ENCODE measurements at regions not wholly inside any gene's neighbourhood (a gene's known extent, or its start where the extent isn't known, plus 50 kb on each side); places are given as distances from the start of the nearest gene placed in this dataset.

DNA sequence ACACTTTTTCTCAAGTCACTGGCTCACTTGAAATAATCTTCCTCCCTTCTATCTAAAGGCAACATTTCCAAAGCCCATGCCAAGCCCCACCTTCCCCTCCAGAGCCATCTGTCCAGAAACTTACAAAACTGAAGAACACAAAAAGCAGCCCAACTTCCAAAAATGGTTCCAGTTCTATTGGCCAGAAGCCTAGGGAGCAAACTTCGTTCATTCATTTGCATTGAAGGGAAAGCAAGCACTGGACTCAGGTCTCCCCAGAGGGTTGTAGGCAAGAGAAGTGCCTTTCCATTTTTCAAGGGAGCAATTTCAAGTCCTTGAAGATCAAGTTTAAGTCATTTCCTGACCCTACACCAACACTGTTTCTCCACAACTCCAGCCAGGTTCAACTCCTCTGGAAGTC lies 585.0 kb downstream of the BCL11A start:
- no peak for DNase-seq (ENCODE audit: extremely low read depth, low read depth)
- TF ChIP-seq, protein P1, sequence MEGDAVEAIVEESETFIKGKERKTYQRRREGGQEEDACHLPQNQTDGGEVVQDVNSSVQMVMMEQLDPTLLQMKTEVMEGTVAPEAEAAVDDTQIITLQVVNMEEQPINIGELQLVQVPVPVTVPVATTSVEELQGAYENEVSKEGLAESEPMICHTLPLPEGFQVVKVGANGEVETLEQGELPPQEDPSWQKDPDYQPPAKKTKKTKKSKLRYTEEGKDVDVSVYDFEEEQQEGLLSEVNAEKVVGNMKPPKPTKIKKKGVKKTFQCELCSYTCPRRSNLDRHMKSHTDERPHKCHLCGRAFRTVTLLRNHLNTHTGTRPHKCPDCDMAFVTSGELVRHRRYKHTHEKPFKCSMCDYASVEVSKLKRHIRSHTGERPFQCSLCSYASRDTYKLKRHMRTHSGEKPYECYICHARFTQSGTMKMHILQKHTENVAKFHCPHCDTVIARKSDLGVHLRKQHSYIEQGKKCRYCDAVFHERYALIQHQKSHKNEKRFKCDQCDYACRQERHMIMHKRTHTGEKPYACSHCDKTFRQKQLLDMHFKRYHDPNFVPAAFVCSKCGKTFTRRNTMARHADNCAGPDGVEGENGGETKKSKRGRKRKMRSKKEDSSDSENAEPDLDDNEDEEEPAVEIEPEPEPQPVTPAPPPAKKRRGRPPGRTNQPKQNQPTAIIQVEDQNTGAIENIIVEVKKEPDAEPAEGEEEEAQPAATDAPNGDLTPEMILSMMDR (IDR thresholded peaks at IDR 0.05; ENCODE audit: low read depth, low read length), result no peak

DNA sequence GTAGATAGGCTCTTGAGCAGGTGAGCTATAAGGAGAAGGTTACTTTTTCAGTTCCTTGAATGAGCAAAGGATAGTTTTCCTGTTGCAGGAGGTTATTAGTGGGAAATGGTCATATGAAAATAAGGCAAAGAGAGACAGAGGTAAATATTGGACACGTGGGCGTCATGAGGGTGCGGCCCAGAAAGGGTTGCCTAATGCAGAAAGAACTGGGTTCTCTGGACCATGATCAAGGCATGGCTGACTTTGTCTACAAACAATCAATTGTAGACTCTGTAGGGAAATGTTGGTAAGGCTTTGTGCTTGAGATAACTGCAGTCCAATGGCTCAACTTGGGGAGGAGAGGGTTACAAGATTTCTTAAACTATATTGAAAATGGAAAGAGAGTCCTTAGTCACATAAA lies 585.8 kb downstream of the BCL11A start:
- no peak for DNase-seq (ENCODE audit: extremely low read depth, low read depth)

DNA sequence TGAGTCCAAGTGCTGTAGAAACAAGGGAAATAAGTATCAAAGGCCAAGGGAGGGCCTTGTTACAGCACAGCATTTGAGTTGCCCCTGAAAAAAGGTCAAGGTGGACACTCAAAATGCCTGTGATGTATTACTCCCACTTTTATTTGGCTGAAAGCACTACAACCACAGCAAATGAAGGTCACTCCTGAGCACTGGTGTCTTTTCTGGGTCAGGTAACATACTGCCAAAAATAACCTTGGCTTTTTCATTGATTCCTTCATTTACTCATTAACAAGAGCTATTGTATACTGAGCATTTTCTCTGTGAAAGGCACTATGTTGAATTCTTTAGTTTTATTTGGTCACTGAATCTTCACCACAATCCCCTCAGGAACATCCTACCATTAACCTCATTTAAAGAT lies 590.3 kb downstream of the BCL11A start:
- no peak for DNase-seq (ENCODE audit: extremely low read depth, low read depth)
- TF ChIP-seq, protein P1 (IDR thresholded peaks at IDR 0.05; ENCODE audit: low read depth, low read length), result no peak

More for the DNA sequence above, 585.8 kb downstream of the BCL11A start:
- TF ChIP-seq, protein P1 (IDR thresholded peaks at IDR 0.05; ENCODE audit: low read depth, low read length), result no peak

DNA sequence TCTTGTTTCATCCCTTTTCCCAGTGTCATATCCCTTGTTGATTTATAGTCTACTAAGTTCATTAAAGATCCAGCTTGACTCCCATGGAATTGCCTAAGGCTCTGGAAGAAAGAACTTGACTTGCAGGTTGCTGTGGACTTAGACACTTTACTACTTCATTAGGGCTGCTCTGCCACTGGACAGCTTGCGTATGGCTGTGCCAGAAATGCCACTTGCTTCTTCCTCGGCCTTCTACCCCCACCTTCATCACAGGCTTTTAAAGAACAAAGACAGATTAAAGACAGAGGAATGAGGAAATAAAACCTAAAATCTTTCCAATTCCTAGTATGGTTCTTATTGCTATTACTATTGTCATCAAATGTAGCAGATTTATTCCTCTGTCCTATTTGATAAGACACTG lies 591.7 kb downstream of the BCL11A start:
- no peak for DNase-seq (ENCODE audit: extremely low read depth, low read depth)
- TF ChIP-seq, protein P1 (IDR thresholded peaks at IDR 0.05; ENCODE audit: low read depth, low read length), result no peak

DNA sequence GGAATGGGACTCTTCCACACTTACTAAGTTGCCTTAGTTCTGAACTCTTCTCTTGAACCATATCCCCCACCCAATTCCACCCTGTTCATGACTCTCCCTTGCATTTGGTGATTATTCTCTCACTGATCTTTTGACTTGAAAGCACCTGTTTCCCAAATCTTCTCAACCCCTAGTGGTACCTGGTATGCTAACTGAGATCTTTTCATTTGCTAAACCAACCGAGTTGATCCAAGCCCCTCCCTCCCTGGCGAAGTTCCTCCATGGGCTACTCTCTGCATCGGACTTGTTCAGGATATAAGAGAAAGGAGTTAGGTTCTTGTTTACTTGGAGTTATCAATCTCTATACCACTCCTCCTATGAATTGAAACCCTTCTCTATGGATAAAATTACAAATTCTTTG lies 593.5 kb downstream of the BCL11A start:
- no peak for DNase-seq (ENCODE audit: extremely low read depth, low read depth)
- TF ChIP-seq, protein P1 (IDR thresholded peaks at IDR 0.05; ENCODE audit: low read depth, low read length), result no peak

DNA sequence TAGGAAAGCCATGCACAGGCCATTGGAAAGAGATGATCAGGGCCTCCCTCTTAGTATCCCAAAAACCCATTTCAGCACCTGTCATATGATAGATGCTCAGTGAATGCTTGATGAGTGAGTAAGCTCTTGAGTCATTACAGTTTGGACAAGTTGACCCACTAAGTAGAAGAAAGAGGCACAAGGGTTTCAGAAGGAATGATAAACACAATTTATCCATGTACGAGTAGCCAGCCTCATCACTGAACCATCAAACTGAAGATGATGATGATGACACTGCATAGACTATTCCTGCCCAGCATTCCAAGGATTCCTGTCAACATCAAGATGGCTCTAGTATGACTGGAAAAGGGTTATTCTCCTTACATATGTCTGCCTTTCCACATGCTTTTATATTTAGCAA lies 596.0 kb downstream of the BCL11A start:
- TF ChIP-seq, protein P1 (IDR thresholded peaks at IDR 0.05; ENCODE audit: low read depth, low read length), result no peak
- DNase-seq (ENCODE audit: extremely low read depth, low read depth), result no peak

DNA sequence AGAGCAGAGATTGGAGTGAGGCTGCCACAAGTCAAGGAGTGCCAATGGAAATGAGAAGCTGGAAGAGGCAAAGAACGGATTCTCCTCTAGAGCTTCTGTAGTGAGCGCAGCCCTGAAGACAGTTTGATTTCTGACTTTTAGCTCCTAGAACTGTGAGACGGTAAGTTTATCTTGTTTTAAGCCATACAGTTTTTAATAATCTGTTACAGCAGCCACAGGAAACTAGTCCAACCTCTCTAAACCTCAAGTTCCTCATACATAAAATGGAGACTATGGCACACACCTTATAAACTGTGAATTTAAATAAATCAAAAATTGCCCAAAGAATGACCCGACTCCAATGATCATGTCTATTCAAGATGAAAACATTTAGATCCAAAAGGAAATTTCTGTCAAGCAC lies 596.5 kb downstream of the BCL11A start:
- DNase-seq (ENCODE audit: extremely low read depth, low read depth), result no peak
- TF ChIP-seq, protein P1 (IDR thresholded peaks at IDR 0.05; ENCODE audit: low read depth, low read length), result no peak
